ENCODE measurements at regions not wholly inside any gene's neighbourhood (a gene's known extent, or its start where the extent isn't known, plus 50 kb on each side); places are given as distances from the start of the nearest gene placed in this dataset.
"Not testable (repeated sequence)": the region's sequence is repeated elsewhere in the genome, so short reads cannot be mapped to it uniquely, and the experiment has no call there.

DNA sequence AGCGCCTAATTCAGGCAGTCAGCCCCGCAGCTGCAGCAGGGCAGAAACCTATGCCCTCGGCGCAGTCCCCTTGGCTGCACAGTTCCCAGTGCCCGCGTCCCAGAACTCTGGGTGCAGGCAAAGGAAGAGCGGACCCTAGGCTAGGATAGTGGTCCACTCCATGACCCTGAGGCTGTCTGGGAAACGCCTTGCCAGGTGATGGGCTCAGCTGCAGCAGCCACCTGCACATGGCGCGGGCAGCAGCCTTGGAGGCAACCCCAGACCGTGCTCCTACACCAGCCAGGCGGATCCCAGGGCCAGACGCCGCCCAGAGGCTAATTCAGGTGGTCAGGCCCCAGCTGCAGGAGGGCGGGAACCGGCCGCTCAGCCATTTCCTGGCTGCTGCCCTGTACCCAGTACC lies 83.0 kb downstream of the POTEC start:
- not testable (repeated sequence) for DNase-seq (ENCODE audit: low read depth)

DNA sequence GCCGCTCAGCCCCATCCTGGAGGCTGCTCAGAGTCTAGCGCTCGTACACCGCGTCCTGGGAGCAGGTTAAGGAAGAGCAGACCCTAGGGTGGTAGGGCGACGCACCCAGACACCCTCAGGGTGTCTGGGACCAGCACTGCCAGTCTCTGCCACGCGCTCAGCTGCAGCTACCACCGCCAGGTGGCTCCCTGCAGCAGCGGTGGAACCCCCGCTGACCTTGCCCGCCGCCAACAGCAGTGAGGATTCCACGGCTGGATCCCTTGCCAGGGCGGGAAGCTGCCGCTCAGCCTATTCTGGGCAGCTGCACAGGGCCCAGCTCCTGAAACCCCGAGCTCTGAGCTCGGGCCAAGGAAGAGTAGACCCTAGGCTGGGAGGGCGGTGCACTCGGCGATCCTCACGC lies 83.6 kb downstream of the POTEC start:
- DNase-seq (ENCODE audit: low read depth): not testable (repeated sequence)

DNA sequence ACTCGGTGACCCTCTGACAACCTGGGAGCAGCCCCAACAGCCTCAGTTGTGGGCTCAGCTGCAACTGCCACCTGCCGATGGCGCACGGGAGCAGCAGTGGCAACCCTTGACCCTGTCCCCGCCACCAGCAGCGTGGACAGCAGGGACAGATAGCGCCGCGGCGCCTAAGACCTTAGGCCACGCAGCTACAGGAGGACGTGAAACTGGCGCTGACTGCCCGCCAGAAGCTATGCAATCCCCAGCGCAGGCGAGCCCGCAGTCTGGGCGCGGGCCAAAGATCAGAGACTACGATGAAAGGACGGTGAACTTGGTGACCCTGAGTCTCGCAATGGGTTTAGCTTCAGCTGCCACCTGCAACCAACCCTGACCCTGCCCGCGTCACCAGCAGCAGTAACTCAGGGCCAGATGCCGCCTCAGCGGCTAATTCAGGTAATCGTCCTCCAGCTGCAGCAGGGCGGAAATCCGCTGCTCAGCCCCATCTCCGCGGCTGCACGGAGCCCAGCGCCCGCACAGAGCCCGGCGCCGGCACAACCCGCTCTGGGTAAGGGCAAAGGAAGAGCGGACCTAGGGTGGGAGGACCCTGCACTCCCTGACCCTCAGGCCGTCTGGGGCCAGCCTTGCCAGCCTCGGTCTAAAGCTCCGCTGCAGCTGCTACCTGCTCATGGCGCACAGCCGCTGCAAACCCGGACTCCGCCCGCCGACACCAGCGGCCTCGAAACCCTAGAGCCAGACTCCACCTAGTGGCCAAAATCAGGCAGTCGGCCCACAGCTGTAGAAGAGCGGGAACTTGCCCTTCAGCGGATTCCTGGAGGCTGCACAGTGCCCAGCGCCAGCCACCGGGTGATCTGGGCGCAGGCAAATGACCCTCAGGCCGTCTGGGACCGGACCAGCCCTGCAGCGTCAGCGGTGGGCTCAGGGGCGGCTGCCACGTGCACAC lies 85.1 kb downstream of the POTEC start:
- not testable (repeated sequence) for DNase-seq (ENCODE audit: low read depth)

DNA sequence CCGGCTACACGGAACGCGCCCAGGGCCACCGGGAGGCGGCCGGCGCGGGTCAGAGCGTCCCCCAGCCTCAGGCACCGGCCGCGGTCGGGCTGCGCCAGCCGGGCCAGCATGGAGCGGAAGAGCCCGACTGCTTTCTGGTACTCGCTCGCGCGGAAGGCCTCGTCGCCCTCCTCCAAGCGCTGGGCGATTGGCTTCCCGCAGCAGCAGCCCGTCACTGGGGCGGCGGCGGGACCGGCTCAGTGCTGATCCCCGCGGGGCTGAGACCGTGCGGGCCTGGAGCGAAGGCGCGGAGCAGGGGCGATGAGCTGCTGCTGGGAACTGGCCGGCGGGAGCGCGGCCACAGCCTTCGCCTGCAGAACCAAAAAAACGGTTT lies 92.8 kb downstream of the POTEC start:
- DNase-seq (ENCODE audit: low read depth): not testable (repeated sequence)

DNA sequence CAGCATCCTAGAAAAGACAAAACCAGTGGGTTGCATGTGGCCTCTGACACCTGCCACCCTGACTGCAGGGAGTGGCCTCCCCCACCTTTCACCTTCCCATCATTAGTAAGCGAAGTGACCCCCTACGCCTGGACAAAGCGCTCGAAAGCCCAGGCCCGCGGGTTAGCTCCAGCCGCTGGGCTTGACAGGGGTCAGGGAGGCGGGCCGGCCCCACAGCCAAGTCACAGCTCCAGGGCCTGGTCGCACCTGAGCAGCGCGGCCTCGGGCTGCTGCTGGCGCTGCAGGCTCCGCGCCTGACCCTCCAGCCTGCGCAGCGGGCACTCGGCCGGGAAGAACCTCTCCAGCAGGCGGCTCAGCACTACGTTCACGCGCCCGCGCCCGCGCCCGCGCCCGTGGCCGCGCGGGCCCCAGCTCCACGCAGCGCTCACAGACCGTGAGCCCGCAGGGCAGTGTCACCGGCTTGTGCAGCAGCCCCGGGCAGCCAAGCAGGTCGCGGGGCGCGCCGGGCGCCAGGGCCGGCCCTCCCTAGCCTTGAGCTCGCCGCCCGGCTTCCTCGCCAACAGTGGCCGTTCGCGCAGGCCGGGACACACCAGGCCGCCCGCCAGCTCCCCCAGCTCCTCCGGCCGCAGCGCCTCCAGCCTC lies 93.3 kb downstream of the POTEC start:
- not testable (repeated sequence) for DNase-seq (ENCODE audit: low read depth)

DNA sequence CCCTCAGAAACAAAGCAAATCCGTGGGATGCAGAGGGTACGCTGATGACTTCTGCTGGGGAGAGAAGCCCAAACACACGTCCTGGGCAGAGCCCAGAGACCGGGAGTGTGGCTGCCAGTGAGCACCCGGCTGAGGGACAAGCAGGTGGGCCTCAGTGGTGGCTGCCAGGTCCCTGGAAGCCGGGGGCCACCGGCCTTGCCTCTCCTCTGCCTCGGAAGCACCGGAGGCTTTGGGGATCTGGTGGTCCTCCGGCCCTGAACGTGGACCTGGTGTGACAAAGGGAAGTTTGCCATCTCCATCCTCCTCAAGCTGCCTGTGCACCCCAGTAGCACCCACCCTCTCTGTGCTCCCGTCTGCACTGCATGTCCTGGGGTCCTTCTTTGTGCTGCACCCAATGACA lies 94.3 kb downstream of the POTEC start:
- DNase-seq (ENCODE audit: low read depth): not testable (repeated sequence)

DNA sequence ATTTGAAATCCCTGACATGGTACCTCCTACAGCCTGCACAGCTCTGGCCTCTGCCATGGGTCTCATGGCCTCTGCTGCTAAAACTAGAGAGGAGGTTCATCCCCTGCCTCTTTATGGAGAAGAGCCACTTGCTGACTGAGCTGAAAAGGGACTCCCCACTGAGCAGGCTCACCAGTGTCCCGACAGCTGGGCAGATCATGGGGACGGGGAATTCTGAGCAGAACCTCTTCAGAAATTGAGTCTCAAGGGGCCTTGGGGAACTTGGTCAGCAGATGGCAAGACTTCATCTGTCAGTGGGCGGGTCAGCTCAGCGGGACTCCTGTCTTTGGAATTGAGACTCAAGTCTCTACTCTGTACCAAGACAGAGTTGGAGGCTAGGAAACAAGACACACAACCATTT lies 95.7 kb downstream of the POTEC start:
- DNase-seq (ENCODE audit: low read depth): not testable (repeated sequence)

DNA sequence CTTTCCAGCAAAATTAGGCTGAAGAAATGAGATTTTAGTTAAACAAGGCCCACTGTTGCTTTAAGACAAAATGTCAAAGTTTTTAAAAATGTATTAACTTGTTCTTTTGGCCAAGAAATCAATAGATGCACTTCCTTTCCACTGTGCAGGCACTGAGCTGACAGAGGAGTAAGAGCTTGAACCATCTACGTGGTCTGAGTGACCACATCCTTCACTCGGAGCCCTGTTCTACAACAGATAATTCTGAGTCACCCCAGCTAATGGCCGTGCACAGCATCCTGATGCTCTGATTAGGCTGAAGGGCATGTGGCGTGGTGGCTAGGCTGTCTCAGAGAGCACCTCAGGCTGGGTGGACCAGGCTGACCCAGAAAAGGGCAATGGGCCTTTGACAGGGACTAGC lies 107.9 kb downstream of the POTEC start:
- DNase-seq (ENCODE audit: low read depth): not testable (repeated sequence)

- DNase-seq (ENCODE audit: low read depth): not testable (repeated sequence)
Observed at GRCh38 chr18:14432371-14432770, 111.0 kb downstream of the POTEC start.

DNA sequence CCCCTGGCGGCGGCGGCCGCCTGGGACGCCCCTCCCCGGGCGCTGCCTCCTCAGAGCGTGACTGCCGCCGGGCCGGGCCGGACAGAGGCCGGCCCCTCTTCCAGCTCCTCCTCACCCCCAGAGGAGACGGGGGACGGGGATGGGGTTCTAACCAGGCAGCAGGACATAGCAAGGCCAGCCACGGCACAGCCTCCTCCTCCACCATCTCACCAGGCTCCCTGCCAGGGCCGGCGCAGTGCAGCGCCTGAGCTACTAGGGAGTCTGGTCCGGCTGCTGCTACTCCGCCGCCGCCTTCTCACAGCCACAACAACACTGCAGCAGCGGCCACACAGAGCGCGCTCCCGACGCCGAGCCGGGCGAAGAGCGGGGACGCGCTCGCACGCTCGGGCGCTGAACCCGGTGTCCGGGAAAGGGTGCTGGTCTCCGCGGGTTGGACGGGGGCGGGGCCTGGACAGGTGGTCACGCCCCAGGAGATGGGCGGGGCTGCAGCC lies 112.3 kb downstream of the POTEC start:
- DNase-seq (ENCODE audit: low read depth): not testable (repeated sequence)

DNA sequence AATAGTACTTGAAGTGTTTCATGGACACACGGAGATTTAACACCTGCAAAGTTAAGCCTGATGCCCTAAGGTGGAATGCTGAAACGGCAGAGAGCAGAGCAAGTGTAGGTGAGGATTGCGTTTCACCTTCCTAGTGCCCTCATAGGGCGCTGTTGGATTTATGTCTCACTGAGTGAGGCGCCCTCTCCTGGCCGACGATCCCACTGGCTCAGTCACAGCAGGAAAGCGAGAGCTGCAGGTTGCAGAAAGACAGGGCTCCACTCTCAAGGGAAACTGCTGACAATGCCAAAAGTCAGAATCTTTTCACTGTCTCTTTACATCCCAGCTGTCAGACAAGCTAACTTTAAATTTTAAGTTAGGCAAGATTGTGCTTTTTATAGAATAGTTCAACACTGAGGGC lies 127.6 kb downstream of the POTEC start:
- DNase-seq (ENCODE audit: low read depth): not testable (repeated sequence)

GRCh38 chr18:14415399-14415798 lies 128.0 kb downstream of the POTEC start:
- DNase-seq (ENCODE audit: low read depth): not testable (repeated sequence)

- DNase-seq (ENCODE audit: low read depth): not testable (repeated sequence)
Observed at GRCh38 chr18:14395533-14395932, 147.9 kb downstream of the POTEC start.

DNA sequence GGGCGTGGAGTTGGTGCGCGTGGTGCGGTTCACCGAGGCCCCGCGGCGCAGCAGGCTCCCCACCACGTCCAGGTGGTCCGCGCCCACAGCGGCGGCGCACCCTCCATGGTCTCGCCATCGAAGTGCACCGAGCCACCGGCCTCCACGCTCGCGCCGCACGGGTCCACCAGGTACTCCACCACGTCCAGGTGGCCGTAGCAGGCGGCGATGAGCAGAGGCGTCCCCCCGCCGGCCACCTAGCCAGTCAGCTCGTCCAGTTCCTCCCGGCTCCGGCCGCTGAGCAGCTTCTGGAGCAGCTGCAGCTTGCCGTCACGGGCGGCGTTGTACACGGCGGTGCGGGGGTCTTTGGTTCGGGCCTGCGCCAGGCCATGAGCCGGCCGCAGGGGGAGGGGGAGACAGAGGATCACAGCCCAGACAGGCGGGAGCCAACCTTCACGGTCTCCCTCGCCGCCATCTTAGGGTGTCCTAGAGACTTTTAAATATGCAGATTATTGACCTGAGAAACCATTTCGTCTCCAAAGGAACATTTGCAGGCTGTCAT lies 149.8 kb downstream of the POTEC start:
- not testable (repeated sequence) for DNase-seq (ENCODE audit: low read depth)

DNA sequence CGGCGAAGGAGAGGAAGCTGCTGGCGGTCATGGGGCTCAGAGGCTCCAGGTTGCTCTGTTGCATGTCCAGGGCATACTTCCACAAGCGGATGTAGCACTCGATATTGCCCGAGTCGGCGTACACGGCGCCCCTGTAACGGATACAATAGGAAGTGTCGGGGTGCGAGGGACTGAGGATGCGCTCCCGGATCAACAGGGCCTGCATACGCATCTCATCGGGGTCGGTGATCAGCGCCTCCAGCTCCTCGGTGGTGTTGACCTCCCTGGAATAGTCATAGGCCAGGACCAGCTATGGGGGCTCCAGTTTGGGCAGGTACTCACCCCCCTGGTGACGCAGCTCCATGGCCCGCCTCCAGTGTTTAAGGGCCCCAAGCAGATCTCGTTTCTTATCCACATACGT lies 150.8 kb downstream of the POTEC start:
- DNase-seq (ENCODE audit: low read depth): not testable (repeated sequence)

DNA sequence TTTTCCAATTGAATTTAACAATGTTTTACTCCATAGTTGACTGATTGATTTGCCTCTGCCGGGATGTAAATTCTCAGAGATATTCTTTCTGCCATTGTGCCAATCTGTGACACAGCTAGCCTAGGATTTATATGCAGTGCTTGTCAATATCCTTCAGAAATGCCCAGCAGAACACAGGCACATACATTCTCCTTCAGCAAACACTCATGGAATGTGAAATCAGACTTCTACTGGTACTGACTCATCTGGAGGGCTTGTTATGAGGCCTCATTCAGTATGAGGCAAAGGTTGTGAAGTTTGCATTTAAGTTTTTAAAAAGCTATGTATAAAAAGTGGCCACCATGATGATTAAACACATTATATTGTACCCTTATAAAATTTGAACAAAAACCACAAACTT lies 158.4 kb downstream of the POTEC start:
- DNase-seq (ENCODE audit: low read depth): not testable (repeated sequence)

- DNase-seq (ENCODE audit: low read depth): not testable (repeated sequence)
Observed at GRCh38 chr18:14382666-14383065, 160.7 kb downstream of the POTEC start.

GRCh38 chr18:14379489-14379888 lies 163.9 kb downstream of the POTEC start:
- DNase-seq (ENCODE audit: low read depth): not testable (repeated sequence)

GRCh38 chr18:14378376-14378775 lies 165.0 kb downstream of the POTEC start:
- not testable (repeated sequence) for DNase-seq (ENCODE audit: low read depth)

- DNase-seq (ENCODE audit: low read depth): not testable (repeated sequence)
Observed at GRCh38 chr18:14361346-14361745, 182.1 kb downstream of the POTEC start.

- DNase-seq (ENCODE audit: low read depth): not testable (repeated sequence)
Observed at GRCh38 chr18:14357553-14358297, 185.7 kb downstream of the POTEC start.

DNA sequence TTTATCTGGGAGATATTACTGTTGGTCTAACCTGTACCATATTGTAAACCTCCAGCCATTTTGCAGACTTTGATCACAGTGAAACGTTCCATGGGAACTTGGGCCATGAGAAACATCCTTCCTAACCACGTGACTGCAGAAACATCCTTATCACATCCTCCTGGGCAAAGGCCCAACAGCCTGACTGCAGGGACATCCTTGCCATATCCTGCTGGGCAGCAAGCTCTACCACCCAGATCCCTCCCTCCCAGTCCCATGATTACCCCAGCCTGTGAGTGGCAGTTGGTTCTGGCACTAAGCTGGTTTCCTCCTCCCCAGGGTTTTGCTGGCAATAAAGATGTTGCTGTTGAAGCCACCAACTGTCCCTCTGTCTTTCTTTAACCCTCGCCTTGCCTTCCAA lies 201.2 kb downstream of the POTEC start:
- DNase-seq (ENCODE audit: low read depth): not testable (repeated sequence)

Data from fibroblast of the conjunctiva (primary cell).